HEK293 (cell line): ENCODE measurements at regions not wholly inside any gene's neighbourhood (a gene's known extent, or its start where the extent isn't known, plus 50 kb on each side); places are given as distances from the start of the nearest gene placed in this dataset.

Experiments used
- CTCF ChIA-PET: fragments of 350-600 bp; formaldehyde crosslinking; extraction: SDS; loops from one replicate; lab custom pipeline; 2021; ENCODE audit warnings: antibody characterized with exemption; lab: Yijun Ruan, JAX
- POLR2A ChIA-PET: fragments of 300-600 bp; formaldehyde crosslinking; extraction: SDS; loops from one replicate; lab custom pipeline; 2020; ENCODE audit warnings: antibody characterized with exemption, inconsistent platforms; lab: Yijun Ruan, JAX
- H3K27ac ChIP-seq: fragments of 200-500 bp; sonication (Bioruptor generic); 2 replicates; pipeline ENCODE4 v1.5.1; 2014; ENCODE audit warnings: low read depth, low read length, control low read depth, inconsistent platforms; ENCODE audit errors: extremely low read depth
- H3K36me3 ChIP-seq, 2 experiments: fragments of 200-500 bp in 1 of 2; sonication (Bioruptor generic) in 1 of 2; 1 replicate in 1 of 2; 2 replicates in 1 of 2; pipeline ENCODE4 v1.5.1; 2014 to 2017; ENCODE audit warnings: inconsistent platforms in 2 of 2, low read length in 2 of 2; ENCODE audit not compliant: control insufficient read depth in 2 of 2, insufficient read depth in 1 of 2
- H3K4me1 ChIP-seq: fragments of 200-500 bp; sonication (Bioruptor generic); 2 replicates; pipeline ENCODE4 v1.5.1; 2014; ENCODE audit warnings: mild to moderate bottlenecking, low read length, inconsistent platforms; ENCODE audit not compliant: control insufficient read depth, insufficient read depth
- H3K4me3 ChIP-seq: 2 replicates; pipeline ENCODE4 v1.5.1; 2011; ENCODE audit warnings: low read depth, mild to moderate bottlenecking, control low read depth, low read length, moderate library complexity
- H3K9me3 ChIP-seq: fragments of 200-500 bp; sonication (Bioruptor generic); 2 replicates; pipeline ENCODE4 v1.5.1; 2014; ENCODE audit warnings: low read depth, low read length, inconsistent platforms; ENCODE audit not compliant: control insufficient read depth, insufficient read depth
- ZBTB1 ChIP-seq: fragments of 450-650 bp; formaldehyde crosslinking; IDR thresholded peaks from 2 replicates; pipeline ENCODE4 v1.5.1; 2016; ENCODE audit warnings: missing biosample characterization, missing genetic modification characterization
- ZNF202 ChIP-seq: fragments of 450-650 bp; formaldehyde crosslinking; IDR thresholded peaks from 2 replicates; pipeline ENCODE4 v1.5.1; 2016; ENCODE audit warnings: missing biosample characterization, missing genetic modification characterization, borderline replicate concordance
- ZNF335 ChIP-seq: fragments of 450-650 bp; formaldehyde crosslinking; conservative IDR thresholded peaks from 2 replicates; pipeline ENCODE4 v1.5.1; 2016; ENCODE audit warnings: missing biosample characterization, missing genetic modification characterization
- ZNF555 ChIP-seq: fragments of 450-650 bp; formaldehyde crosslinking; conservative IDR thresholded peaks from 2 replicates; pipeline ENCODE4 v1.5.1; 2017; ENCODE audit warnings: missing biosample characterization, mild to moderate bottlenecking, missing genetic modification characterization, inconsistent platforms
- ZNF621 ChIP-seq: fragments of 450-650 bp; formaldehyde crosslinking; IDR thresholded peaks from 2 replicates; pipeline ENCODE4 v1.5.1; 2017; ENCODE audit warnings: missing biosample characterization, missing genetic modification characterization
- ZNF658 ChIP-seq: fragments of 450-650 bp; formaldehyde crosslinking; IDR thresholded peaks from 2 replicates; pipeline ENCODE4; 2016; ENCODE audit warnings: missing biosample characterization, missing genetic modification characterization
- ZNF768 ChIP-seq: fragments of 450-650 bp; formaldehyde crosslinking; IDR thresholded peaks from 2 replicates; pipeline ENCODE4 v1.5.1; 2018; ENCODE audit warnings: missing biosample characterization, mild to moderate bottlenecking, missing genetic modification characterization
- TF ChIP-seq, protein P1 (sequence below): fragments of 450-650 bp; formaldehyde crosslinking; IDR thresholded peaks from 2 replicates; pipeline ENCODE4 v1.5.1; 2016; ENCODE audit warnings: missing biosample characterization, missing genetic modification characterization
- TF ChIP-seq, protein P2 (sequence below): fragments of 450-650 bp; formaldehyde crosslinking; IDR thresholded peaks from 2 replicates; pipeline ENCODE4 v1.5.1; 2016; ENCODE audit warnings: missing biosample characterization, missing genetic modification characterization
- TF ChIP-seq, protein P3 (sequence below): fragments of 450-650 bp; formaldehyde crosslinking; IDR thresholded peaks from 2 replicates; pipeline ENCODE4 v1.5.0; 2017; ENCODE audit warnings: missing biosample characterization, missing genetic modification characterization, borderline replicate concordance
- TF ChIP-seq, protein P4 (sequence below): fragments of 450-650 bp; formaldehyde crosslinking; conservative IDR thresholded peaks from 2 replicates; pipeline ENCODE4 v1.5.1; 2016; ENCODE audit warnings: low read depth, missing biosample characterization, missing genetic modification characterization
- TF ChIP-seq, protein P5 (sequence below): fragments of 450-650 bp; formaldehyde crosslinking; IDR thresholded peaks from 2 replicates; pipeline ENCODE4 v1.5.1; 2016; ENCODE audit warnings: missing biosample characterization, missing genetic modification characterization
- TF ChIP-seq, protein P6 (sequence below): fragments of 450-650 bp; formaldehyde crosslinking; IDR thresholded peaks from 2 replicates; pipeline ENCODE4 v1.5.1; 2016; ENCODE audit warnings: missing biosample characterization, missing genetic modification characterization
- TF ChIP-seq, protein P7 (sequence below): fragments of 450-650 bp; formaldehyde crosslinking; IDR thresholded peaks from 2 replicates; pipeline ENCODE4 v1.5.1; 2016; ENCODE audit warnings: missing biosample characterization, missing genetic modification characterization
- TF ChIP-seq, protein P8 (sequence below): fragments of 450-650 bp; formaldehyde crosslinking; IDR thresholded peaks from 2 replicates; pipeline ENCODE4 v1.5.1; 2016; ENCODE audit warnings: missing biosample characterization, missing genetic modification characterization

DNA sequence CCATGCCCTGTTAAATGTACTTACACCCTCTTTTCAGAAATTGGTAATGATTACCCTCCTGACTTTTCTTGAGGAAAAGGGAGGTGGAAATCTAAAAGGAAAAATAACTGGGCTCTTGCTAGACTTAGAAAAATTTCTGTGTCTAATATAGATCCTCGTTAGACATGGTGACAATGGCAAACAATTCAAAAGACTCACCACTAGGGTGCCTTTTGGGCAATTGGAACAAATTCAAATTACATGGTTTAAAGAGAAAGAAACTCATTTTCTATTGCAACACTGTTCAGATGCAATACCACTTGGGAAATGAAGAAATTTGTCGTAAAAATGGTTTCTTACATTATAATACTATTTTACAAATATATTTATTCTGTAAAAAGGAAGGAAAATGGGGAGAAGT is 950.1 kb downstream of the GRM8 start (continued):
- TF ChIP-seq, protein P1, sequence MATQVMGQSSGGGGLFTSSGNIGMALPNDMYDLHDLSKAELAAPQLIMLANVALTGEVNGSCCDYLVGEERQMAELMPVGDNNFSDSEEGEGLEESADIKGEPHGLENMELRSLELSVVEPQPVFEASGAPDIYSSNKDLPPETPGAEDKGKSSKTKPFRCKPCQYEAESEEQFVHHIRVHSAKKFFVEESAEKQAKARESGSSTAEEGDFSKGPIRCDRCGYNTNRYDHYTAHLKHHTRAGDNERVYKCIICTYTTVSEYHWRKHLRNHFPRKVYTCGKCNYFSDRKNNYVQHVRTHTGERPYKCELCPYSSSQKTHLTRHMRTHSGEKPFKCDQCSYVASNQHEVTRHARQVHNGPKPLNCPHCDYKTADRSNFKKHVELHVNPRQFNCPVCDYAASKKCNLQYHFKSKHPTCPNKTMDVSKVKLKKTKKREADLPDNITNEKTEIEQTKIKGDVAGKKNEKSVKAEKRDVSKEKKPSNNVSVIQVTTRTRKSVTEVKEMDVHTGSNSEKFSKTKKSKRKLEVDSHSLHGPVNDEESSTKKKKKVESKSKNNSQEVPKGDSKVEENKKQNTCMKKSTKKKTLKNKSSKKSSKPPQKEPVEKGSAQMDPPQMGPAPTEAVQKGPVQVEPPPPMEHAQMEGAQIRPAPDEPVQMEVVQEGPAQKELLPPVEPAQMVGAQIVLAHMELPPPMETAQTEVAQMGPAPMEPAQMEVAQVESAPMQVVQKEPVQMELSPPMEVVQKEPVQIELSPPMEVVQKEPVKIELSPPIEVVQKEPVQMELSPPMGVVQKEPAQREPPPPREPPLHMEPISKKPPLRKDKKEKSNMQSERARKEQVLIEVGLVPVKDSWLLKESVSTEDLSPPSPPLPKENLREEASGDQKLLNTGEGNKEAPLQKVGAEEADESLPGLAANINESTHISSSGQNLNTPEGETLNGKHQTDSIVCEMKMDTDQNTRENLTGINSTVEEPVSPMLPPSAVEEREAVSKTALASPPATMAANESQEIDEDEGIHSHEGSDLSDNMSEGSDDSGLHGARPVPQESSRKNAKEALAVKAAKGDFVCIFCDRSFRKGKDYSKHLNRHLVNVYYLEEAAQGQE: no peak
- TF ChIP-seq, protein P2, sequence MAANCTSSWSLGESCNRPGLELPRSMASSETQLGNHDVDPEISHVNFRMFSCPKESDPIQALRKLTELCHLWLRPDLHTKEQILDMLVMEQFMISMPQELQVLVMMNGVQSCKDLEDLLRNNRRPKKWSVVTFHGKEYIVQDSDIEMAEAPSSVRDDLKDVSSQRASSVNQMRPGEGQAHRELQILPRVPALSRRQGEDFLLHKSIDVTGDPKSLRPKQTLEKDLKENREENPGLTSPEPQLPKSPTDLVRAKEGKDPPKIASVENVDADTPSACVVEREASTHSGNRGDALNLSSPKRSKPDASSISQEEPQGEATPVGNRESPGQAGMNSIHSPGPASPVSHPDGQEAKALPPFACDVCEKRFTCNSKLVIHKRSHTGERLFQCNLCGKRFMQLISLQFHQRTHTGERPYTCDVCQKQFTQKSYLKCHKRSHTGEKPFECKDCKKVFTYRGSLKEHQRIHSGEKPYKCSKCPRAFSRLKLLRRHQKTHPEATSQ (tag by site-specific recombination): no peak
- TF ChIP-seq, protein P3, sequence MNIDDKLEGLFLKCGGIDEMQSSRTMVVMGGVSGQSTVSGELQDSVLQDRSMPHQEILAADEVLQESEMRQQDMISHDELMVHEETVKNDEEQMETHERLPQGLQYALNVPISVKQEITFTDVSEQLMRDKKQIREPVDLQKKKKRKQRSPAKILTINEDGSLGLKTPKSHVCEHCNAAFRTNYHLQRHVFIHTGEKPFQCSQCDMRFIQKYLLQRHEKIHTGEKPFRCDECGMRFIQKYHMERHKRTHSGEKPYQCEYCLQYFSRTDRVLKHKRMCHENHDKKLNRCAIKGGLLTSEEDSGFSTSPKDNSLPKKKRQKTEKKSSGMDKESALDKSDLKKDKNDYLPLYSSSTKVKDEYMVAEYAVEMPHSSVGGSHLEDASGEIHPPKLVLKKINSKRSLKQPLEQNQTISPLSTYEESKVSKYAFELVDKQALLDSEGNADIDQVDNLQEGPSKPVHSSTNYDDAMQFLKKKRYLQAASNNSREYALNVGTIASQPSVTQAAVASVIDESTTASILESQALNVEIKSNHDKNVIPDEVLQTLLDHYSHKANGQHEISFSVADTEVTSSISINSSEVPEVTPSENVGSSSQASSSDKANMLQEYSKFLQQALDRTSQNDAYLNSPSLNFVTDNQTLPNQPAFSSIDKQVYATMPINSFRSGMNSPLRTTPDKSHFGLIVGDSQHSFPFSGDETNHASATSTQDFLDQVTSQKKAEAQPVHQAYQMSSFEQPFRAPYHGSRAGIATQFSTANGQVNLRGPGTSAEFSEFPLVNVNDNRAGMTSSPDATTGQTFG (tag by site-specific recombination): no peak
- TF ChIP-seq, protein P4, sequence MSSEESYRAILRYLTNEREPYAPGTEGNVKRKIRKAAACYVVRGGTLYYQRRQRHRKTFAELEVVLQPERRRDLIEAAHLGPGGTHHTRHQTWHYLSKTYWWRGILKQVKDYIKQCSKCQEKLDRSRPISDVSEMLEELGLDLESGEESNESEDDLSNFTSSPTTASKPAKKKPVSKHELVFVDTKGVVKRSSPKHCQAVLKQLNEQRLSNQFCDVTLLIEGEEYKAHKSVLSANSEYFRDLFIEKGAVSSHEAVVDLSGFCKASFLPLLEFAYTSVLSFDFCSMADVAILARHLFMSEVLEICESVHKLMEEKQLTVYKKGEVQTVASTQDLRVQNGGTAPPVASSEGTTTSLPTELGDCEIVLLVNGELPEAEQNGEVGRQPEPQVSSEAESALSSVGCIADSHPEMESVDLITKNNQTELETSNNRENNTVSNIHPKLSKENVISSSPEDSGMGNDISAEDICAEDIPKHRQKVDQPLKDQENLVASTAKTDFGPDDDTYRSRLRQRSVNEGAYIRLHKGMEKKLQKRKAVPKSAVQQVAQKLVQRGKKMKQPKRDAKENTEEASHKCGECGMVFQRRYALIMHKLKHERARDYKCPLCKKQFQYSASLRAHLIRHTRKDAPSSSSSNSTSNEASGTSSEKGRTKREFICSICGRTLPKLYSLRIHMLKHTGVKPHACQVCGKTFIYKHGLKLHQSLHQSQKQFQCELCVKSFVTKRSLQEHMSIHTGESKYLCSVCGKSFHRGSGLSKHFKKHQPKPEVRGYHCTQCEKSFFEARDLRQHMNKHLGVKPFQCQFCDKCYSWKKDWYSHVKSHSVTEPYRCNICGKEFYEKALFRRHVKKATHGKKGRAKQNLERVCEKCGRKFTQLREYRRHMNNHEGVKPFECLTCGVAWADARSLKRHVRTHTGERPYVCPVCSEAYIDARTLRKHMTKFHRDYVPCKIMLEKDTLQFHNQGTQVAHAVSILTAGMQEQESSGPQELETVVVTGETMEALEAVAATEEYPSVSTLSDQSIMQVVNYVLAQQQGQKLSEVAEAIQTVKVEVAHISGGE (tag by site-specific recombination): no peak
- TF ChIP-seq ZNF768: no peak
- TF ChIP-seq, protein P5, sequence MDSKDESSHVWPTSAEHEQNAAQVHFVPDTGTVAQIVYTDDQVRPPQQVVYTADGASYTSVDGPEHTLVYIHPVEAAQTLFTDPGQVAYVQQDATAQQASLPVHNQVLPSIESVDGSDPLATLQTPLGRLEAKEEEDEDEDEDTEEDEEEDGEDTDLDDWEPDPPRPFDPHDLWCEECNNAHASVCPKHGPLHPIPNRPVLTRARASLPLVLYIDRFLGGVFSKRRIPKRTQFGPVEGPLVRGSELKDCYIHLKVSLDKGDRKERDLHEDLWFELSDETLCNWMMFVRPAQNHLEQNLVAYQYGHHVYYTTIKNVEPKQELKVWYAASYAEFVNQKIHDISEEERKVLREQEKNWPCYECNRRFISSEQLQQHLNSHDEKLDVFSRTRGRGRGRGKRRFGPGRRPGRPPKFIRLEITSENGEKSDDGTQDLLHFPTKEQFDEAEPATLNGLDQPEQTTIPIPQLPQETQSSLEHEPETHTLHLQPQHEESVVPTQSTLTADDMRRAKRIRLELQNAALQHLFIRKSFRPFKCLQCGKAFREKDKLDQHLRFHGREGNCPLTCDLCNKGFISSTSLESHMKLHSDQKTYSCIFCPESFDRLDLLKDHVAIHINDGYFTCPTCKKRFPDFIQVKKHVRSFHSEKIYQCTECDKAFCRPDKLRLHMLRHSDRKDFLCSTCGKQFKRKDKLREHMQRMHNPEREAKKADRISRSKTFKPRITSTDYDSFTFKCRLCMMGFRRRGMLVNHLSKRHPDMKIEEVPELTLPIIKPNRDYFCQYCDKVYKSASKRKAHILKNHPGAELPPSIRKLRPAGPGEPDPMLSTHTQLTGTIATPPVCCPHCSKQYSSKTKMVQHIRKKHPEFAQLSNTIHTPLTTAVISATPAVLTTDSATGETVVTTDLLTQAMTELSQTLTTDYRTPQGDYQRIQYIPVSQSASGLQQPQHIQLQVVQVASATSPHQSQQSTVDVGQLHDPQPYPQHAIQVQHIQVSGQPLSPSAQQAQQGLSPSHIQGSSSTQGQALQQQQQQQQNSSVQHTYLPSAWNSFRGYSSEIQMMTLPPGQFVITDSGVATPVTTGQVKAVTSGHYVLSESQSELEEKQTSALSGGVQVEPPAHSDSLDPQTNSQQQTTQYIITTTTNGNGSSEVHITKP (tag by site-specific recombination): no peak
- TF ChIP-seq ZNF555 (tag by site-specific recombination): no peak
- TF ChIP-seq ZBTB1 (tag by site-specific recombination): no peak

DNA sequence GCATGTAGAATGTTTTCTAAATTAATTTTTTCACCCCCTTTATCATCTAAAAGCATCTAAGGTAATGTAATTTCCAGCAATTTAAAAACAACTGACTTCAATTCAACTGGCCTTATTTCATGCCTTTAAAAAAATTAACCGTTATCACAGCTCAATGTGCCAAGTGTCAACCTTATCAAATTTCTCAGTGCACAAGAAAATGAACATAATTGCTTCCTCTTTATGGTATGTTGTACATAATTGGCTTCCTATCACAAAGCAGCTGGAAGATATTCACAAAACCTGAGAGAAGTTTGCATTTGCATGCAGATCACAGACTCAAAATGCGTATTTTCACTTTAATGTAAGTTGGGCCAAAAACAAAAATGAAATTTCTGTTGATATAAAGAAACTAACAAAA is 966.4 kb downstream of the GRM8 start:
- POLR2A ChIA-PET: no interaction called here
- CTCF ChIA-PET: interaction anchor here (0.5 kb wide), 1 partner anchor 30 kb away, joined by 3 read pairs; no protein-coding TSS in a partner anchor
- Histone ChIP-seq H3K4me1 (no peaks in the 10 kb centered on the region), H3K9me3 (no peaks in the 10 kb centered on the region), H3K36me3 (no peaks in the 10 kb centered on the region), H3K27ac (no peak overlapping the region), H3K4me3 (no peak overlapping the region)
- TF ChIP-seq ZNF335 (tag by site-specific recombination) (no peak), ZNF202 (tag by site-specific recombination) (no peak), ZNF658 (tag by site-specific recombination) (no peak), ZNF621 (tag by site-specific recombination) (no peak)
- TF ChIP-seq, protein P6, sequence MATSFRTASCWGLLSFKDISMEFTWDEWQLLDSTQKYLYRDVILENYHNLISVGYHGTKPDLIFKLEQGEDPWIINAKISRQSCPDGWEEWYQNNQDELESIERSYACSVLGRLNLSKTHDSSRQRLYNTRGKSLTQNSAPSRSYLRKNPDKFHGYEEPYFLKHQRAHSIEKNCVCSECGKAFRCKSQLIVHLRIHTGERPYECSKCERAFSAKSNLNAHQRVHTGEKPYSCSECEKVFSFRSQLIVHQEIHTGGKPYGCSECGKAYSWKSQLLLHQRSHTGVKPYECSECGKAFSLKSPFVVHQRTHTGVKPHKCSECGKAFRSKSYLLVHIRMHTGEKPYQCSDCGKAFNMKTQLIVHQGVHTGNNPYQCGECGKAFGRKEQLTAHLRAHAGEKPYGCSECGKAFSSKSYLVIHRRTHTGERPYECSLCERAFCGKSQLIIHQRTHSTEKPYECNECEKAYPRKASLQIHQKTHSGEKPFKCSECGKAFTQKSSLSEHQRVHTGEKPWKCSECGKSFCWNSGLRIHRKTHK (tag by site-specific recombination): no peak
- TF ChIP-seq, protein P7, sequence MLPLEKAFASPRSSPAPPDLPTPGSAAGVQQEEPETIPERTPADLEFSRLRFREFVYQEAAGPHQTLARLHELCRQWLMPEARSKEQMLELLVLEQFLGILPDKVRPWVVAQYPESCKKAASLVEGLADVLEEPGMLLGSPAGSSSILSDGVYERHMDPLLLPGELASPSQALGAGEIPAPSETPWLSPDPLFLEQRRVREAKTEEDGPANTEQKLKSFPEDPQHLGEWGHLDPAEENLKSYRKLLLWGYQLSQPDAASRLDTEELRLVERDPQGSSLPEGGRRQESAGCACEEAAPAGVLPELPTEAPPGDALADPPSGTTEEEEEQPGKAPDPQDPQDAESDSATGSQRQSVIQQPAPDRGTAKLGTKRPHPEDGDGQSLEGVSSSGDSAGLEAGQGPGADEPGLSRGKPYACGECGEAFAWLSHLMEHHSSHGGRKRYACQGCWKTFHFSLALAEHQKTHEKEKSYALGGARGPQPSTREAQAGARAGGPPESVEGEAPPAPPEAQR (tag by site-specific recombination): no peak
- TF ChIP-seq, protein P8, sequence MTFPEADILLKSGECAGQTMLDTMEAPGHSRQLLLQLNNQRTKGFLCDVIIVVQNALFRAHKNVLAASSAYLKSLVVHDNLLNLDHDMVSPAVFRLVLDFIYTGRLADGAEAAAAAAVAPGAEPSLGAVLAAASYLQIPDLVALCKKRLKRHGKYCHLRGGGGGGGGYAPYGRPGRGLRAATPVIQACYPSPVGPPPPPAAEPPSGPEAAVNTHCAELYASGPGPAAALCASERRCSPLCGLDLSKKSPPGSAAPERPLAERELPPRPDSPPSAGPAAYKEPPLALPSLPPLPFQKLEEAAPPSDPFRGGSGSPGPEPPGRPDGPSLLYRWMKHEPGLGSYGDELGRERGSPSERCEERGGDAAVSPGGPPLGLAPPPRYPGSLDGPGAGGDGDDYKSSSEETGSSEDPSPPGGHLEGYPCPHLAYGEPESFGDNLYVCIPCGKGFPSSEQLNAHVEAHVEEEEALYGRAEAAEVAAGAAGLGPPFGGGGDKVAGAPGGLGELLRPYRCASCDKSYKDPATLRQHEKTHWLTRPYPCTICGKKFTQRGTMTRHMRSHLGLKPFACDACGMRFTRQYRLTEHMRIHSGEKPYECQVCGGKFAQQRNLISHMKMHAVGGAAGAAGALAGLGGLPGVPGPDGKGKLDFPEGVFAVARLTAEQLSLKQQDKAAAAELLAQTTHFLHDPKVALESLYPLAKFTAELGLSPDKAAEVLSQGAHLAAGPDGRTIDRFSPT (tag by site-specific recombination): no peak
